OCI-LY1 (cell line): ENCODE measurements at regions not wholly inside any gene's neighbourhood (a gene's known extent, or its start where the extent isn't known, plus 50 kb on each side); places are given as distances from the start of the nearest gene placed in this dataset.

ENCODE experiments used
- EZH2 ChIP-seq: fragments of 200-600 bp; sonication (generic), shearing (Covaris generic); IDR thresholded peaks from 2 replicates; pipeline ENCODE4 v1.8.0; 2017; ENCODE audit warnings: borderline replicate concordance, mixed run types, mild to moderate bottlenecking, antibody characterized with exemption, low read length, moderate library complexity, mixed read lengths
- TF ChIP-seq, protein P1 (sequence below): fragments of 200-600 bp; sonication (generic), shearing (Covaris generic); IDR thresholded peaks from 2 replicates; pipeline ENCODE4 v1.5.1; 2017; ENCODE audit warnings: mild to moderate bottlenecking, antibody characterized with exemption, low read length, moderate library complexity, mixed read lengths

DNA sequence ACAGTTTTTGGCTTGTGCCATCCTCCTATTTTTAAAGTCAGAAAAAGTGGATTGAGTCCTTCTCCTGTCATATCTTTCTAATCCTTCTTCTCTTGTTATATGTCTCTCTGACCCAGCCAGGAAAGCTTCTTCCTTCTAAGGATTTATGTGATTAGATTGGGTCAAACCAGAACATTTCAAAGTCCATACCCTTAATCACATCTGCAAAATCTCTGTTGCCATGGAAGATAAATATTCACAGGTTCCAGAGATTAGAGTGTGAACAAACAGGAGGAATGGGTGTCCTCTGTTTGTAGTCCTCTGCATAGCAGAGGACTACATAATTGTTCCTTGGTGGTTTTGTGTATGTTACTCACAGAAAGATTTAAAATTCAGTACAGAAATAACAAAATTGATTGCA, 421.2 kb downstream of the EPHA5 start:
- TF ChIP-seq, protein P1, sequence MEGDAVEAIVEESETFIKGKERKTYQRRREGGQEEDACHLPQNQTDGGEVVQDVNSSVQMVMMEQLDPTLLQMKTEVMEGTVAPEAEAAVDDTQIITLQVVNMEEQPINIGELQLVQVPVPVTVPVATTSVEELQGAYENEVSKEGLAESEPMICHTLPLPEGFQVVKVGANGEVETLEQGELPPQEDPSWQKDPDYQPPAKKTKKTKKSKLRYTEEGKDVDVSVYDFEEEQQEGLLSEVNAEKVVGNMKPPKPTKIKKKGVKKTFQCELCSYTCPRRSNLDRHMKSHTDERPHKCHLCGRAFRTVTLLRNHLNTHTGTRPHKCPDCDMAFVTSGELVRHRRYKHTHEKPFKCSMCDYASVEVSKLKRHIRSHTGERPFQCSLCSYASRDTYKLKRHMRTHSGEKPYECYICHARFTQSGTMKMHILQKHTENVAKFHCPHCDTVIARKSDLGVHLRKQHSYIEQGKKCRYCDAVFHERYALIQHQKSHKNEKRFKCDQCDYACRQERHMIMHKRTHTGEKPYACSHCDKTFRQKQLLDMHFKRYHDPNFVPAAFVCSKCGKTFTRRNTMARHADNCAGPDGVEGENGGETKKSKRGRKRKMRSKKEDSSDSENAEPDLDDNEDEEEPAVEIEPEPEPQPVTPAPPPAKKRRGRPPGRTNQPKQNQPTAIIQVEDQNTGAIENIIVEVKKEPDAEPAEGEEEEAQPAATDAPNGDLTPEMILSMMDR = no peak
- TF ChIP-seq EZH2 = no peak
